OCI-M1 (cell line): ENCODE measurements at regions not wholly inside any gene's neighbourhood (a gene's known extent, or its start where the extent isn't known, plus 50 kb on each side); places are given as distances from the start of the nearest gene placed in this dataset.
"Not testable (repeated sequence)": the region's sequence is repeated elsewhere in the genome, so short reads cannot be mapped to it uniquely, and the experiment has no call there.

Experiments used
- DNase-seq: peaks from one replicate; lab custom pipeline; 2025; lab: John Stamatoyannopoulos, UW

GRCh38 chr11:45000918-45001317 lies 50.2 kb upstream of the TP53I11 start:
- DNase-seq, result no peak

GRCh38 chr11:45001466-45002165 lies 50.9 kb upstream of the TP53I11 start:
- DNase-seq, result no peak

DNA sequence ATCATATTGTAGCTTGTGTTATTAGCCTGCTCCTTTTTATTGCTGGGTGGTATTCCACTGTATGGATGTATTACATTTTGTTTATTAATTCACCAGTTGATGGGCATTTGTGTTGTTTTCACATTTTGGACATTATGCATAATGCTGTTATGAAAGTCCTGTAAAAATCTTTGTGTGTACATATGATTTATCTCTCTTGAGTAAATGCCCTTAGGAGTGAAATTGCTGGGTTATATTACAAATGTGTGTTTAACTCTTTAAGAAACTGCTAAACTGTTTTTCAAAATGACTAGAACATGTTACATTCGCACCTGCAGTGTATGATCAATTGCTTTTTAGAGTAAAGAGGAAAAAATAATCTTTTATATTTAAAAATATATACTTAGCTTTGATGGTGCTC lies 54.4 kb upstream of the TP53I11 start:
- no peak for DNase-seq

DNA sequence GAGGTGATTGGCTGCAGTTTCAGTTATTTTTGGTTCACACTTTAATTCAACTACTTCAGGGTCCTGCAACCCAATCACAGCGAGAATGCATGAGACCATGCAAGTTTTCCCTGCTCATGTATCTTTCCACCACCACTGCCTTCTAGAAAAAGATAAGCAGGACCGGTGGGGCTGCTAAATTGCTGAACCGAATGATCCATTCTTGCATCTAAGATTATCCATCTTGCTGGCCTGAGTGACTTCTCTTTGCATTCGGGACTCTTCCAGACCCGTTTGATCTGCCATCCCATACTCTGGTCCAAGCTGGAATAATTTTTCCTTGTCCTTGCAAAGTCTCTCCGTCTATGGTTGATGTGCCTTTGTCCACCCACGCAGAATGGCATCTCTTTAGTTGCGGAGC lies 56.3 kb upstream of the TP53I11 start:
- no peak for DNase-seq

DNA sequence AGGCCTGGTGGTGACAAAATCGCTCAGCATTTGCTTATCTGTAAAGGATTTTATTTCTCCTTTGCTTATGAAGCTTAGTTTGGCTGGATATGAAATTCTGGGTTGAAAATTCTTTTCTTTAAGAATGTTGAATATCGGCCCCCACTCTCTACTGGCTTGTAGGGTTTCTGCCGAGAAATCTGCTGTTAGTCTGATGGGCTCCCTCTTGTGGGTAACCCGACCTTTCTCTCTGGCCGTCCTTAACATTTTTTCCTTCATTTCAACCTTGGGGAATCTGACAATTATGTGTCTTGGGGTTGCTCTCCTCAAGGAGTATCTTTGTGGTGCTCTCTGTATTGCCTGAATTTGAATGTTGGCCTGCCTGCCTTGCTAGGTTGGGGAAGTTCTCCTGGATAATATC lies 65.3 kb upstream of the TP53I11 start:
- not testable (repeated sequence) for DNase-seq

GRCh38 chr11:45016446-45016845 lies 65.8 kb upstream of the TP53I11 start:
- DNase-seq, result not testable (repeated sequence)

DNA sequence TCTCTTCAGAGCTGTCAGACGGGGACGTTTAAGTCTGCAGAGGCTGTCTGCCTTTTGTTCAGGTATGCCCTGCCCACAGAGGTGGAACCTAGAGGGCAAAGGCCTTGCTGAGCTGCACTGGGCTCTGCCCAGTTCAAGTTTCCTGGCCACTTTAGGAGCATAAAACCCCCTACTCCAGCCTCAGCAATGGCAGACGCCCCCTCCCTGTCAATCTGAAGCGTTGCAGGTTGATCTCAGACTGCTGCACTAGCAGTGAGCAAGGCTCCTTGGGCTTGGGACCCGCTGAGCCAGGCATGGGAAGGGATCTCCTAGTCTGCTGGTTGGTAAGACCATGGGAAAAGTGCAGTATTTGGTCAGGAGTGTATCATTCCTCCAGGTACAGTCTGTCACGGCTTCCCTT lies 66.6 kb upstream of the TP53I11 start:
- DNase-seq, result no peak

DNA sequence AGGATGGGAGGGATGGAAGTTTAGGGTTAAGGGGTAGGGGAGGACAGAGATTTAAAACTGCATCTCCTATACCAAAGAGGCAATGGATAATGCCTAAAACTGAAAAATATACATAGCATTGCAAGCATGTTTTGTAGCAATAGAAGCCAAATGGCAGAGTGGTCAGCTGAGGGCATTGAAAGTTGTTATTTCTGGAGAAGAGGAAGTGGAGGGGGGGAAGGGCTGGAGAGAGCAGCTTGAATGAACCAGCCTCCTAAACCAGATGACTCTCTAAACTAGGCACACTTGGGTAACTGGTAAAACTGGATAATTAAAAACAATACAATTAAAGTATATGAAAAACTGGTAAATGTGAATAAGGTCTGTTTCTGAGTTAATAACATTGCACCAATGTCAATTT lies 70.3 kb upstream of the TP53I11 start:
- peak; percentile 27 for DNase-seq

DNA sequence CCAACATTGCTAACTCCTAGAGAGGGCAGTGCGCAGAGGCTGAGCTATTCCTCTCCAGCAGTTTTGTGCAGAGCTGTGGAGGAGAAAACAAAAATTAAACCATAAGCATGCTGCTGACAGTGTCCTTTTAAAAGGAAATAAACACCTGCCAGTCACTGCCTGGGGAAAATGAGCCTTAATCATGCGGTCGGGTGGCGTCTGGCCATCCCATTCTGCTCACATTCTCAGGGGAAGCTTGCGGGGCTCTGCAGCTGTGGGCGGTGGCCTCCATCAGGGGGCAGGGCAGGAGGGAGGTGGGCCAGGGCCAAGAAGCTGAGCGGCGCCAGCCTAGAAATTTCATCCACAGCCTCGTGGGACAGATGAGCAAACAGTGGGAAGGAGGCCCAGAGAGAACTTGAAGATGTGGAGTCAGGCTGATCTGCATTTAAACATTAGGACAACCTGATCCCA lies 71.0 kb upstream of the TP53I11 start:
- no peak for DNase-seq

- no peak for DNase-seq
These were observed 71.8 kb upstream of the TP53I11 start for GRCh38 chr11:45022294-45023064.

DNA sequence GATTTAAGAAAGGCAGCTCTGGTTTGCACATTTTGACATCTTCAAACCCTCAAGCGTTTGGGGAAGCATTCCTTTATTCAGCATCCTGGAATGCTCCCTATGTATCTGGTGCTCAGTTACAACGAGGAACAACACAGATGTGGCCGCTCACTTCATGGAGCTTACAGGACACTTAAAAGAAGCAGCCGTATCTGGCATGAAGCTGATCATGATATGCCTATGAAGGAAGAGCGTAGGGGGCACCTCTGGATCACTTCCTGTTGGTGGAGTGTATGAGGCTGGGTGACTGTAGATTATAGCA lies 72.3 kb upstream of the TP53I11 start:
- no peak for DNase-seq

DNA sequence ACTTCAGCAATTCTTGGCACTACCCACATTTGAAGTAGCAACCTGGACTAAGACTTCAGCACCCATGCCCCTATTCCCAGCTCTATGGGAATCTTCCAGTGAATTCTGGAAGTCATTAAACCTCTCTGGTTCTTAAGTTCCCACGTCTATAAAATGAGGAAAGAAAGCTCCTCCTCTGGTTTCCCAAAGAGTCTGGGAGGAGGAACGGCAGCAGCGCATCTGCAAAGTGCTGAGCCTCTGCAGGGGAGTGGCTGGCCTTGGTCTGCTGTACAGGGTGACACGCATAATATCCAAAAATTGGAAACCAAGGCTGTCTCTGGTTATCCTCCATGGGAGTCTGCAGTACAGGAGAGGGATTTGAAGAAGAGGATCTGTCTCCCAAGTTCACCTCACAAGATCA lies 73.6 kb upstream of the TP53I11 start:
- DNase-seq, result no peak

- DNase-seq, result no peak
These were observed 74.3 kb upstream of the TP53I11 start for GRCh38 chr11:45024846-45025588.

DNA sequence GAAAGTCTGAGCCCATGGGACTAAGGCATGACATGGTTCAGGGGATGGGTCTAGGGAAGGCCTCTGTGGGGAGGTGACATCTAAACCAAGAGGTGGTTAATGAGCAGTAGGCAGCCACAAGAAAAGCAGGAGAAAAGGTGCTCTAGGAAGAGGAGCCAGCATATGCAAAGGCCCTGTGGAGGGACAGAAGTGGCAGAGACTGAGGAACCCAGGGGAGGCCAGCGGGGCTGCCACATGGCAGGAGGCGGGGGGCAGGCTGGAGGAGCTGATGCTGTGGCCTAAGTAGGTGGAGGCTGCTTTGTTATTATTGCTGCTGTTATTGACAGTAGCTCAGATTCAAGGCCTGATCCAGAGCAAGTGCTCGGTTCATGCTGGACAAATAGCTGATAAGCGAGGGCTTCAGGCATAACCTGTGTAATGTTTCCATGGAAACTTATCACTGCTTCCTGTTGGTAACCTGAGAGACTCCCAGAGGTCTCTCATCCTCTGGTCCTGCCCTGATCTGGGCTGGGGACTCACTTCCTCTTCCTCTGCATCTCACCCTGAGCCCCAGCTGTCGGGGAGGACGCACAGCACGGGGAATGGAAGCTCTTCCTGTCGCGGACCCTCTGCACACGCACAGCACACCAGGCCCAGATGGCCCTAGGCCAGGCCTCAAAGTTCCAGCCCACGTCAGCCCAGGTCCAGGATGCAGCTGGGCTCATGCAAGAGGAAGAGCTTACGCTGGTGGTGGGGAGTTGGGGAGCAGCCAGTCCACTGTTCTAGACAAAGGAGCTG lies 75.2 kb upstream of the TP53I11 start:
- no peak for DNase-seq

- no peak for DNase-seq
These were observed 76.2 kb upstream of the TP53I11 start for GRCh38 chr11:45026835-45027234.

GRCh38 chr11:45027312-45027711 lies 76.6 kb upstream of the TP53I11 start:
- no peak for DNase-seq

- DNase-seq, result no peak
These were observed 78.4 kb upstream of the TP53I11 start for GRCh38 chr11:45028911-45029682.

DNA sequence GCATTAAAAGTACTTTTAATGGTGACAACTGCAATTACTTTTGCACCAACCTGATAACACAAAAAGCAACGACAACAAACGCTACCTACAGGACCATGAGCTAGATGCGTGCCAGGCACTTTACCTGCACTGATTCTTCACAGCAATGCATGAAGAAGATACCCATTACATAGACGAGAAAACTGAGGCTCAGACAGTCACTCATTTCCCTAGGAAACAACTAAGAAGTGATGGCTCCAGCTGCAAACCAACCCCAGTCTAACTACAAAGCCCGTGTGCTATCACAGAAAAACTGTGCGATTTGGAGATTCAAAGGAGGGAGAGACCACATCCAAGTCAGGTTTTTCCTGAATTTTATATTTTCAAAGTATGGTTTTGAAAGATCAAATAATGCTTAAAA lies 80.1 kb upstream of the TP53I11 start:
- no peak for DNase-seq

DNA sequence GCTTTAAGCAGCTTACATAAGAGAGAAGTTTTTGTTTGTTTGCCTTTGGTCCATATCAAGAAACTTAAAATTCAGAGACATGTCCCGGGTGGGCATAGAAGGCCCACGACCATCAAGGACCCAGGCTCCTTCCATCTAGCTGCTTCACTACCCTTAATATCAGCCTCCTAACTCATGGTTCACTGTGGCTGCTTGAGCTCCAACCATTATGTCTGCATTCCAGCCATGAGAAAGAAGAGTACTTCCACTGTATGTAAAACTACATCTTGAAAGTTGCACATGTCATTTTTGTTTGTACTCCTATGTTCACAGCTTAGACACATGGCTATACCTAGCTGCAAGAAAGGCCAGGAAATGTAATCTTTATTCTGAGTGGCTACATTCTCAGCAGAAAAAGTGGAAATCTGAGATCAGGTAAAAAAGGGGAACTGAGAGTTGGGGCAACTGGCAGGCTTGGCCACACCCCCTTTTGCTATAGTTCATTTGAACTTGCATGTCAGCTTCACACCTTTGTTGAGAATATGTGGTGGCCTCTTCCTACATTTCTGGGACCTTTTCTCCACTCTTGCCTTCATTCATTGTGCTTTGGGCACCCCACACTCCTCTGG lies 81.3 kb upstream of the TP53I11 start:
- DNase-seq, result peak; percentile 5

GRCh38 chr11:45035413-45035812 lies 84.7 kb upstream of the TP53I11 start:
- DNase-seq, result no peak

DNA sequence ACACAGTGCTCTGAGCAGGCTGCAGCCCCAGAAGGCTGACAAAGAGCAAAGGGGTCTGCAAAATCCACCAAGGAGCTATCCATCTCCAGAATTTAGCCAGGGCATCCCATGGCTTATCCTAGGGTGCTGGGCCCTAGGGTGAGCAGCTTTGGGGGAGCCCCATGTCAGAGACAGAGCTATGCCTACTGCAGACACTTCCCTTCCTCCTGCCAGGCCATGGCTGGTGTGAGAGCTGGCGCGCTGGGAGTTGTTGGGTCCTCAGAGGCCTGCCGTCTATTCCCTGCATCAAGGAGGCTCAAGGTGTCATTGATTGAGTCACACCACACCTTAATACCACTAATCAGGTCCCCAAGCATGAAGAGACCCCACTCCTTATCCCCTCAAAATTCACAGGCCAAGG lies 85.3 kb upstream of the TP53I11 start:
- DNase-seq, result no peak
